ENCODE measurements at regions not wholly inside any gene's neighbourhood (a gene's known extent, or its start where the extent isn't known, plus 50 kb on each side); places are given as distances from the start of the nearest gene placed in this dataset.

DNA sequence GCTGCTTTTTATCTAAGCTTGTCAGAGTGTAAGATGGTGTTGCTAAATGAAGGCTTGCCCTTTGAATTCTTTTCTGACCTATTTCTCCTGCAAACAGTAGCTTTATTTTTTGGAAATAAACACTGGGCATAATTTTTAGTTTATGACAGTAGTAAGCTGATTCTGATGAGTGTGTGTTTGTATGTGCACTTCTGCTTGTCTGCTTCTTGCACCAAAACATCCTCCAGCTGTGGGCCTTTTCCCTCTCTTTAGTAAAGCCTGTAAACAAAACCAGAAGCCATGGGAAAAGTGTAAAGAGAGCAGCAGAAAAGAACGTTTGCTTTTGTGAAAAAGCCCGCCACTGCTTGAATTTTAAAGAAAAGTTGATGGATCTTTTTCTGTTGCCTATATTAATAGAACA lies 136.4 kb upstream of the IL12A start:
- TF ChIP-seq POLR2A (IDR thresholded peaks at IDR 0.05; ENCODE audit: extremely low read depth, insufficient read length), result no peak
- no peak for TF ChIP-seq MYC (IDR thresholded peaks at IDR 0.05; ENCODE audit: low read depth, low read length)
- TF ChIP-seq, protein P1, sequence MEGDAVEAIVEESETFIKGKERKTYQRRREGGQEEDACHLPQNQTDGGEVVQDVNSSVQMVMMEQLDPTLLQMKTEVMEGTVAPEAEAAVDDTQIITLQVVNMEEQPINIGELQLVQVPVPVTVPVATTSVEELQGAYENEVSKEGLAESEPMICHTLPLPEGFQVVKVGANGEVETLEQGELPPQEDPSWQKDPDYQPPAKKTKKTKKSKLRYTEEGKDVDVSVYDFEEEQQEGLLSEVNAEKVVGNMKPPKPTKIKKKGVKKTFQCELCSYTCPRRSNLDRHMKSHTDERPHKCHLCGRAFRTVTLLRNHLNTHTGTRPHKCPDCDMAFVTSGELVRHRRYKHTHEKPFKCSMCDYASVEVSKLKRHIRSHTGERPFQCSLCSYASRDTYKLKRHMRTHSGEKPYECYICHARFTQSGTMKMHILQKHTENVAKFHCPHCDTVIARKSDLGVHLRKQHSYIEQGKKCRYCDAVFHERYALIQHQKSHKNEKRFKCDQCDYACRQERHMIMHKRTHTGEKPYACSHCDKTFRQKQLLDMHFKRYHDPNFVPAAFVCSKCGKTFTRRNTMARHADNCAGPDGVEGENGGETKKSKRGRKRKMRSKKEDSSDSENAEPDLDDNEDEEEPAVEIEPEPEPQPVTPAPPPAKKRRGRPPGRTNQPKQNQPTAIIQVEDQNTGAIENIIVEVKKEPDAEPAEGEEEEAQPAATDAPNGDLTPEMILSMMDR (IDR thresholded peaks at IDR 0.05; ENCODE audit: low read depth, low read length), result no peak
- no peak for TF ChIP-seq MAX (IDR thresholded peaks at IDR 0.05; ENCODE audit: low read depth, low read length)
- no peak overlapping the region for H3K4me3 ChIP-seq (ENCODE audit: low read depth, low read length)
- no peak for DNase-seq (ENCODE audit: low read depth)

DNA sequence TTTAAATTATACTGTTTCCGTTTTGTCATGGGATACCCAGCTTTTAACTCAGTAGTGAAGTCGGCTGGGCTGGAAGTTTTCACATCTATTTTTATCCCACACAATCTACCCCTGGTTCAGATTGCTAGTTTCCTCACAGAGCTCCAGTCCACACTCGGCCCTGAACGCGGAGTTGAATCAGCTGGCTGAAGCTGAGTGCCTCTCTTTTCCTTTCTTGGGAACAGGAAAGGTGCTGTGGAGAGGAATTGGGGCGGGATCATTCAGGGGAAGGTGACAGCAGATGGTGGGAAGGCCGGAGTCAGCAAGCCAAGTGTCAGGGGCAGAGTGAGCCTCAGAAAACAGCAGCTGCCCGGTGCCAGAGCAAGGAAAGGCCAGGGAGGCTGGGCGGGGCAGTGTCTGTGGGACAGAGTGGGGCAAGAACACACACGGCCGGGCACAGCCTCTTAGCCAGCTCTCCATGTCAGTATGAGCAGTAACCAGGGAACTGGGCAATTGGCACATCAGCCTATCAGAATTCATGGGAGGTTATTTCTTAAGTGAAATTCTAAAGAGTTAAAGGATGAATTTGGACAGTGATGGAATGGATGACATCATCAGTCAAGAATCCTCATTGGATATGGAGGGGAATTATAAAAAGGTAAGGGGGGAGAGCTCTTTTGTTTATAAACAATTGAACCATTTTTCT lies 135.7 kb upstream of the IL12A start:
- no peak for DNase-seq (ENCODE audit: low read depth)
- TF ChIP-seq POLR2A (IDR thresholded peaks at IDR 0.05; ENCODE audit: extremely low read depth, insufficient read length) (no peak), MAX (IDR thresholded peaks at IDR 0.05; ENCODE audit: low read depth, low read length) (no peak), MYC (IDR thresholded peaks at IDR 0.05; ENCODE audit: low read depth, low read length) (no peak)
- TF ChIP-seq, protein P1 (IDR thresholded peaks at IDR 0.05; ENCODE audit: low read depth, low read length), result no peak
- no peak overlapping the region for H3K4me3 ChIP-seq (ENCODE audit: low read depth, low read length)

DNA sequence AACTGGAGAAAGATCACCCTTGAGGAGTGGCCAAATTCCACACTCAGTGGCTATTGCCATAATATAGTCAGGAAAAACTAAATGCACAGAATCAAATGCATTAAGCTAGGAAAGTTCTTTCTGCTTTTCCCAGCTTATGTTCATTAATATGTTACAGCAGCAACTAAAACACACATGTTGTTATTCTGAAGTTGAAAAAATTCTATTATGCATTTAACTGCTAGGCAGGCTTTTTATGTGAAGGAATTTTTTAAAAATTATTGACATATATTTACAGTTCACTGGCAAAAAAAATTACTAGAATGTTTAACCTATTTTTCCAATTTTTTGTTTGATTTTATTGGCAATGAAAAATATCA lies 135.2 kb upstream of the IL12A start:
- TF ChIP-seq, protein P1 (IDR thresholded peaks at IDR 0.05; ENCODE audit: low read depth, low read length), result no peak
- no peak for TF ChIP-seq MAX (IDR thresholded peaks at IDR 0.05; ENCODE audit: low read depth, low read length)
- TF ChIP-seq POLR2A (IDR thresholded peaks at IDR 0.05; ENCODE audit: extremely low read depth, insufficient read length), result no peak
- TF ChIP-seq MYC (IDR thresholded peaks at IDR 0.05; ENCODE audit: low read depth, low read length), result no peak
- no peak overlapping the region for H3K4me3 ChIP-seq (ENCODE audit: low read depth, low read length)
- no peak for DNase-seq (ENCODE audit: low read depth)

- DNase-seq (ENCODE audit: low read depth), result no peak
- TF ChIP-seq POLR2A (IDR thresholded peaks at IDR 0.05; ENCODE audit: extremely low read depth, insufficient read length) (no peak), MAX (IDR thresholded peaks at IDR 0.05; ENCODE audit: low read depth, low read length) (no peak), MYC (IDR thresholded peaks at IDR 0.05; ENCODE audit: low read depth, low read length) (no peak)
- TF ChIP-seq, protein P1 (IDR thresholded peaks at IDR 0.05; ENCODE audit: low read depth, low read length), result no peak
- no peak overlapping the region for H3K4me3 ChIP-seq (ENCODE audit: low read depth, low read length)
Measured at GRCh38 chr3:159854500-159855124, 134.0 kb upstream of the IL12A start.

GRCh38 chr3:159855599-159856346 lies 132.9 kb upstream of the IL12A start:
- TF ChIP-seq POLR2A (IDR thresholded peaks at IDR 0.05; ENCODE audit: extremely low read depth, insufficient read length), result no peak
- TF ChIP-seq, protein P1 (IDR thresholded peaks at IDR 0.05; ENCODE audit: low read depth, low read length), result no peak
- no peak for TF ChIP-seq MAX (IDR thresholded peaks at IDR 0.05; ENCODE audit: low read depth, low read length)
- no peak for TF ChIP-seq MYC (IDR thresholded peaks at IDR 0.05; ENCODE audit: low read depth, low read length)
- H3K4me3 ChIP-seq (ENCODE audit: low read depth, low read length), result no peak overlapping the region
- DNase-seq (ENCODE audit: low read depth), result no peak

Data from NB4 (cell line).